Bronchial epithelial cell (primary cell): ENCODE measurements at regions not wholly inside any gene's neighbourhood (a gene's known extent, or its start where the extent isn't known, plus 50 kb on each side); places are given as distances from the start of the nearest gene placed in this dataset.

Source experiments
- DNase-seq: peaks from one replicate; pipeline ENCODE4 v3.0.0-alpha.2; 2010; ENCODE audit warnings: low read depth
- FAIRE-seq: peaks from 2 replicates; lab custom pipeline; 2011; peaks lifted over from hg19 to GRCh38; lab: Jason Lieb, UNC
- H3K27me3 ChIP-seq: 2 replicates; pipeline ENCODE4 v1.5.1; 2011; ENCODE audit warnings: low read length; ENCODE audit not compliant: control insufficient read depth, insufficient read depth
- H3K36me3 ChIP-seq: 2 replicates; pipeline ENCODE4 v1.5.1; 2011; ENCODE audit warnings: low read length; ENCODE audit not compliant: control insufficient read depth, insufficient read depth
- H3K4me3 ChIP-seq: 2 replicates; pipeline ENCODE4 v1.5.1; 2011; ENCODE audit warnings: mild to moderate bottlenecking, low read depth, low read length, control low read depth
- TF ChIP-seq, protein P1 (sequence below): IDR thresholded peaks from 2 replicates; pipeline ENCODE4 v1.5.1; 2011; ENCODE audit warnings: mild to moderate bottlenecking, moderate library complexity, low read length, control low read depth, inconsistent platforms; ENCODE audit not compliant: insufficient read depth, severe bottlenecking

DNA sequence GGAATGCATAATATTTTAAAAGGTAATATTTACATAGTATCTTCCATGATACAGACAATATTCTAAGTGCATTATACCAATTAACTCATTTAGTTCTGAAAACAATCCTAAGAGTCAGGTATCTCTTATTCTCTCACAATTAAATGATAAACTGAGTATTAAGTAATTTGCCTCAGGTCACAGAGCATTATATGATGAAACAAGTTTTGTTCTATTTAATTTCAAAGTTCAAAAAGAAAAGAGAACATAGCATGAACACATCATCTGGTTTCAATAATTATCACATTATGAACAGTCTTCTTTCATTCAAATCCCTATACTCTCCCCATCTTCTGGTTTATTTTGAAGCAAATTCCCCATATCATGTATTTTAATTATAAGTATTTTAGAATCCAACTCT is 927.5 kb downstream of the ADGRL2 start:
- FAIRE-seq (no peak), DNase-seq (no peak)
- H3K4me3 ChIP-seq = no peak overlapping the region
- H3K27me3 ChIP-seq = no peaks in the 10 kb centered on the region
- H3K36me3 ChIP-seq = no peaks in the 10 kb centered on the region
- TF ChIP-seq, protein P1, sequence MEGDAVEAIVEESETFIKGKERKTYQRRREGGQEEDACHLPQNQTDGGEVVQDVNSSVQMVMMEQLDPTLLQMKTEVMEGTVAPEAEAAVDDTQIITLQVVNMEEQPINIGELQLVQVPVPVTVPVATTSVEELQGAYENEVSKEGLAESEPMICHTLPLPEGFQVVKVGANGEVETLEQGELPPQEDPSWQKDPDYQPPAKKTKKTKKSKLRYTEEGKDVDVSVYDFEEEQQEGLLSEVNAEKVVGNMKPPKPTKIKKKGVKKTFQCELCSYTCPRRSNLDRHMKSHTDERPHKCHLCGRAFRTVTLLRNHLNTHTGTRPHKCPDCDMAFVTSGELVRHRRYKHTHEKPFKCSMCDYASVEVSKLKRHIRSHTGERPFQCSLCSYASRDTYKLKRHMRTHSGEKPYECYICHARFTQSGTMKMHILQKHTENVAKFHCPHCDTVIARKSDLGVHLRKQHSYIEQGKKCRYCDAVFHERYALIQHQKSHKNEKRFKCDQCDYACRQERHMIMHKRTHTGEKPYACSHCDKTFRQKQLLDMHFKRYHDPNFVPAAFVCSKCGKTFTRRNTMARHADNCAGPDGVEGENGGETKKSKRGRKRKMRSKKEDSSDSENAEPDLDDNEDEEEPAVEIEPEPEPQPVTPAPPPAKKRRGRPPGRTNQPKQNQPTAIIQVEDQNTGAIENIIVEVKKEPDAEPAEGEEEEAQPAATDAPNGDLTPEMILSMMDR = no peak

DNA sequence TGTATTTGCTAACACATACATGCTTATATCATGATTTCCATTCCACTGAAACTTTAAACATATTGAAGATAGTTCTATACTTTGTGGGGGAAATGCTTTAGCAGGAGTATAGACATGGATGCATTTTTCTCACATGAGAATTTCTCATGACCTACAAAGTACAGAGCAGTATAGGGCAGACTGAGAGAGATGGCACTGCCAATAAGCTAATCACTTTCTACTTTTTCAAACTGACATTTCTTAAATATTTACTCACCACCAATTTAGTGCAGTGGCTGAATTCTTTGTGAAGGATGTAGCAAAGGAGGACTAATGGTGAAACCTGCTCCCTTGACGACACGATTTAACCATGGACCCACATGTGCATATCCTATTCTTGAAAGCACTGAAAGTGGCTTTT is 923.5 kb downstream of the ADGRL2 start:
- no peak overlapping the region for H3K4me3 ChIP-seq
- H3K36me3 ChIP-seq = no peaks in the 10 kb centered on the region
- FAIRE-seq = no peak
- no peaks in the 10 kb centered on the region for H3K27me3 ChIP-seq
- TF ChIP-seq, protein P1 = no peak
- no peak for DNase-seq

GRCh38 chr1:82722608-82723007 is 921.9 kb downstream of the ADGRL2 start:
- DNase-seq = no peak
- Histone ChIP-seq H3K4me3 (no peak overlapping the region), H3K27me3 (no peaks in the 10 kb centered on the region), H3K36me3 (no peaks in the 10 kb centered on the region)
- TF ChIP-seq, protein P1 = no peak
- FAIRE-seq = no peak

GRCh38 chr1:82721702-82722101 is 921.0 kb downstream of the ADGRL2 start:
- Histone ChIP-seq H3K27me3 (no peaks in the 10 kb centered on the region), H3K36me3 (no peaks in the 10 kb centered on the region), H3K4me3 (no peak overlapping the region)
- FAIRE-seq = no peak
- DNase-seq = no peak
- TF ChIP-seq, protein P1 = no peak

GRCh38 chr1:82718719-82719419 is 918.1 kb downstream of the ADGRL2 start:
- no peak overlapping the region for H3K4me3 ChIP-seq
- no peak for DNase-seq
- TF ChIP-seq, protein P1 = no peak
- FAIRE-seq = no peak
- no peaks in the 10 kb centered on the region for H3K27me3 ChIP-seq
- H3K36me3 ChIP-seq = no peaks in the 10 kb centered on the region

DNA sequence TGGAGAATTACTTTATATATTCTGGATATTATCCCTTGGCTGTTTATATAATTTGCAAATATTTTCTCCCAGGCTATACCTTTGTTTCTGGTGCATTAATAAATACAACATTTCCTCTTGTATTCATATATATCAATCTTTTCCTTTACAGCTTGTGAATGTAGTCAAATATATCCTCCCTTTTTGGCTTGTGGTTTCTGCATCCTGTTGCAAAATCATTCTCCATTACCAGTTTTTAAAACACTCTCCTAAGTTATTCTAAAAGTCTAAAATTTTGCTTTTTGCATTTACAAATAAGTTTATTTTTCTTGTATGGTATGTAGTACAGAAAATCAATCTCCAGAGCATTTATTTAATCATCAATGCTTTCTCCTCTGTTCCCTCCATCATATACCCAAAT is 909.4 kb downstream of the ADGRL2 start:
- FAIRE-seq = no peak
- Histone ChIP-seq H3K4me3 (no peak overlapping the region), H3K27me3 (no peaks in the 10 kb centered on the region), H3K36me3 (no peaks in the 10 kb centered on the region)
- TF ChIP-seq, protein P1 = no peak
- DNase-seq = no peak
